B cell (primary cell): ENCODE measurements at regions not wholly inside any gene's neighbourhood (a gene's known extent, or its start where the extent isn't known, plus 50 kb on each side); places are given as distances from the start of the nearest gene placed in this dataset.

Experiments
- ATAC-seq: fragments of 200-7000 bp; cut with Tn5 transposase; one replicate; pipeline ENCODE4 v1.10.0; 2021; ENCODE audit warnings: low read depth, mild to moderate bottlenecking, moderate number of reproducible peaks, moderate library complexity
- CTCF ChIA-PET: fragments of 350-600 bp; sonication (Branson Sonifier 250); formaldehyde crosslinking; loops from one replicate; lab custom pipeline; 2021; ENCODE audit warnings: antibody characterized with exemption, inconsistent platforms; lab: Charles Lee
- POLR2A ChIA-PET: fragments of 350-600 bp; sonication (Branson Sonifier 250); formaldehyde crosslinking; loops from one replicate; lab custom pipeline; 2021; ENCODE audit warnings: antibody characterized with exemption; lab: Charles Lee
- DNase-seq: peaks from one replicate; pipeline ENCODE4 v3.0.0; 2013
- H2AFZ ChIP-seq: 2 replicates; pipeline ENCODE4 v1.6.1; 2012; ENCODE audit warnings: mild to moderate bottlenecking, low read depth, low read length; ENCODE audit not compliant: insufficient read depth, poor library complexity, severe bottlenecking
- H3K27ac ChIP-seq, 2 donors: 1 replicate in 1 of 2; 2 replicates in 1 of 2; pipeline ENCODE4 v1.5.1; 2012 to 2013; ENCODE audit warnings: low read length in 2 of 2, mild to moderate bottlenecking in 2 of 2, moderate library complexity in 1 of 2
- H3K27me3 ChIP-seq, 4 experiments: fragments of 200-600 bp in 1 of 4; sonication (generic) in 1 of 4; replicated peaks in 1 of 4; 1 replicate in 2 of 4; 2 replicates in 2 of 4; pipeline versions ENCODE4 v1.6.1 to v1.7.0; 2013 to 2016; ENCODE audit warnings: low read length in 3 of 4, mild to moderate bottlenecking in 2 of 4, mixed read lengths in 1 of 4, moderate library complexity in 1 of 4; ENCODE audit not compliant: insufficient read depth in 4 of 4, control insufficient read depth in 3 of 4; ENCODE audit errors: control extremely low read depth in 1 of 4
- H3K36me3 ChIP-seq, 2 experiments: replicated peaks in 1 of 2; 1 replicate in 1 of 2; 2 replicates in 1 of 2; pipeline versions ENCODE4 v1.6.1 to v1.7.1; 2013; ENCODE audit warnings: low read length in 1 of 2; ENCODE audit not compliant: insufficient read depth in 2 of 2, control insufficient read depth in 1 of 2; ENCODE audit errors: control extremely low read depth in 1 of 2, extremely low read depth in 1 of 2
- H3K4me1 ChIP-seq, 2 donors: fragments of 200-600 bp in 1 of 2; sonication (generic) in 1 of 2; 1 replicate in 1 of 2; 2 replicates in 1 of 2; pipeline versions ENCODE4 v1.5.1 to v1.6.1; 2013 to 2017; ENCODE audit warnings: low read length in 2 of 2; ENCODE audit not compliant: control insufficient read depth in 2 of 2, insufficient read depth in 2 of 2
- H3K4me2 ChIP-seq: replicated peaks from 2 replicates; pipeline ENCODE3; 2012; ENCODE audit warnings: mild to moderate bottlenecking, low read depth, low read length; ENCODE audit not compliant: poor library complexity, severe bottlenecking
- H3K4me3 ChIP-seq, 5 experiments: fragments of 200-600 bp in 1 of 5; sonication (generic) in 1 of 5; 1 replicate in 3 of 5; 2 replicates in 2 of 5; pipeline versions ENCODE4 v1.5.1 to v1.7.0; 2011 to 2016; ENCODE audit warnings: low read length in 4 of 5, mild to moderate bottlenecking in 4 of 5, low read depth in 2 of 5, control low read depth in 1 of 5, moderate library complexity in 1 of 5; ENCODE audit not compliant: insufficient read depth in 1 of 5; ENCODE audit errors: control extremely low read depth in 1 of 5, extremely low read depth in 1 of 5
- H3K79me2 ChIP-seq: fragments of 200-600 bp; sonication (generic); one replicate; pipeline ENCODE4 v1.6.0; 2016; ENCODE audit warnings: low read length; ENCODE audit not compliant: control insufficient read depth, insufficient read depth
- H3K9ac ChIP-seq: fragments of 200-600 bp; sonication (generic); 2 replicates; pipeline ENCODE4 v1.6.1; 2017; ENCODE audit warnings: mild to moderate bottlenecking, low read length, moderate library complexity
- H3K9me3 ChIP-seq, 3 donors: one replicate each; pipeline versions ENCODE4 v1.6.1 to v1.7.1; 2013; ENCODE audit warnings: low read length in 2 of 3; ENCODE audit not compliant: control insufficient read depth in 2 of 3, insufficient read depth in 1 of 3; ENCODE audit errors: control extremely low read depth in 1 of 3
- H4K20me1 ChIP-seq: 2 replicates; pipeline ENCODE4 v1.6.0; 2012; ENCODE audit warnings: mild to moderate bottlenecking, low read length; ENCODE audit not compliant: insufficient read depth, control insufficient read depth, poor library complexity, severe bottlenecking
- H3K27ac Mint-ChIP-seq: one replicate; pipeline ENCODE4 v1.8.0; 2021; ENCODE audit warnings: mixed read lengths
- H3K27me3 Mint-ChIP-seq: one replicate; pipeline ENCODE4 v1.8.0; 2021; ENCODE audit warnings: mixed read lengths
- H3K4me1 Mint-ChIP-seq: one replicate; pipeline ENCODE4 v1.8.0; 2021; ENCODE audit warnings: mixed read lengths
- H3K4me3 Mint-ChIP-seq: one replicate; pipeline ENCODE4 v1.8.0; 2021; ENCODE audit warnings: mixed read lengths
- H3K9me3 Mint-ChIP-seq: one replicate; pipeline ENCODE4 v1.8.0; 2022; ENCODE audit warnings: mixed read lengths; ENCODE audit not compliant: insufficient read depth
- CTCF ChIP-seq: fragments of 200-600 bp; IDR thresholded peaks from one replicate; pipeline ENCODE4 v1.8.0; 2022; ENCODE audit warnings: antibody characterized with exemption, mild to moderate bottlenecking
- EZH2 ChIP-seq: IDR thresholded peaks from 2 replicates; pipeline ENCODE4 v1.6.1; 2012; ENCODE audit warnings: borderline replicate concordance, low read depth, mild to moderate bottlenecking, moderate library complexity, low read length; ENCODE audit not compliant: insufficient read depth, poor library complexity, severe bottlenecking
- WGBS: methylation state at CpG from one replicate; pipeline ENCODE4 v1.1.5; 2013; ENCODE audit warnings: missing lambda C conversion rate; ENCODE audit not compliant: insufficient coverage; 5-methylcytosine and 5-hydroxymethylcytosine counted together
- intact Hi-C: fragments of 100-400 bp; cut with micrococcal nuclease; formaldehyde crosslinking; loops from one replicate; pipeline ENCODE4 v1.10.0; 2022

GRCh38 chr3:31094048-31094447, 199.6 kb upstream of the GADL1 start:
- Histone ChIP-seq H3K4me1 (peaks cover 6 to 8% of the 10 kb centered on the region in 2 donors), H3K27me3 (no peaks in the 10 kb centered on the region), H3K9ac (no peak overlapping the region), H3K9me3 (no peaks in the 10 kb centered on the region), H3K27ac (no peak overlapping the region), H3K4me3 (no peak overlapping the region), H3K36me3 (no peaks in the 10 kb centered on the region), H3K79me2 (no peaks in the 10 kb centered on the region), H2AFZ (no peak overlapping the region), H4K20me1 (no peaks in the 10 kb centered on the region), H3K4me2 (no peak overlapping the region)
- no CpG with 5 or more reads among the region's 4 CpGs for WGBS
- peaks cover 10% of the 10 kb centered on the region for H3K4me1 Mint-ChIP-seq
- ATAC-seq (no peak), DNase-seq (no peak)
- H3K27ac Mint-ChIP-seq, result no peak overlapping the region
- H3K27me3 Mint-ChIP-seq, result peaks cover 9% of the 10 kb centered on the region
- intact Hi-C loops, result no loop called here
- no peak overlapping the region for H3K4me3 Mint-ChIP-seq
- no peak for TF ChIP-seq EZH2
- TF ChIP-seq CTCF, result no peak
- ChIA-PET POLR2A (no interaction called here), CTCF (interaction anchor here (0.6 kb wide), 1 partner anchor 985 kb away, joined by 3 read pairs; no protein-coding TSS in a partner anchor)
- no peaks in the 10 kb centered on the region for H3K9me3 Mint-ChIP-seq

DNA sequence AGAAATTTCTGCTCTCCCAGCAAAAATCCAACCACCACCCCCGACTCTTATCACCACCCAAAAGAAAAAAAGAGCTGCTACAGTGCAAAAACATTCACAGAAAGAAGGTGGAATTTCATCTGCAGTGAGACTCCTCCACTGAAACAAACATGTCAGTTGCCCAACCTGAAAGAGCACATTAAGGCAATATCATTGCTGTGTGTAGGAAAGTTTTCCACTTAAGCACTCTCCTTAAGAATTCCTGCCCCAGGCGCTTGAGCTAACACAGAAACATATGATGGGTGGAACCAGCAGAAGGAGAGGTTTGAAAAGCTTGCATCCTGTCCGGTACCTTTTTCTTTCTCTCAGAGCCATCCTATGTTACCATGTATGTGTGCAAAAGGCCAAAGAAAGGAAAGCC, 200.8 kb upstream of the GADL1 start:
- TF ChIP-seq CTCF (no peak), EZH2 (no peak)
- H3K9ac ChIP-seq, result no peak overlapping the region
- no peaks in the 10 kb centered on the region for H4K20me1 ChIP-seq
- no peak overlapping the region for H3K4me2 ChIP-seq
- no peaks in the 10 kb centered on the region for H3K36me3 ChIP-seq
- Mint-ChIP-seq H3K4me3 (no peak overlapping the region), H3K9me3 (no peaks in the 10 kb centered on the region), H3K27me3 (peaks cover 9% of the 10 kb centered on the region), H3K4me1 (peaks cover 10% of the 10 kb centered on the region), H3K27ac (no peak overlapping the region)
- no peak for DNase-seq
- H2AFZ ChIP-seq, result no peak overlapping the region
- H3K4me3 ChIP-seq, result no peak overlapping the region
- H3K4me1 ChIP-seq, result peaks cover 6 to 8% of the 10 kb centered on the region in 2 donors
- intact Hi-C loops, result no loop called here
- no CpG with 5 or more reads among the region's 3 CpGs for WGBS
- no peaks in the 10 kb centered on the region for H3K27me3 ChIP-seq
- ChIA-PET CTCF (no interaction called here), POLR2A (no interaction called here)
- no peaks in the 10 kb centered on the region for H3K9me3 ChIP-seq
- no peak for ATAC-seq
- H3K79me2 ChIP-seq, result no peaks in the 10 kb centered on the region
- H3K27ac ChIP-seq, result no peak overlapping the region
